ENCODE measurements at regions not wholly inside any gene's neighbourhood (a gene's known extent, or its start where the extent isn't known, plus 50 kb on each side); places are given as distances from the start of the nearest gene placed in this dataset.

DNA sequence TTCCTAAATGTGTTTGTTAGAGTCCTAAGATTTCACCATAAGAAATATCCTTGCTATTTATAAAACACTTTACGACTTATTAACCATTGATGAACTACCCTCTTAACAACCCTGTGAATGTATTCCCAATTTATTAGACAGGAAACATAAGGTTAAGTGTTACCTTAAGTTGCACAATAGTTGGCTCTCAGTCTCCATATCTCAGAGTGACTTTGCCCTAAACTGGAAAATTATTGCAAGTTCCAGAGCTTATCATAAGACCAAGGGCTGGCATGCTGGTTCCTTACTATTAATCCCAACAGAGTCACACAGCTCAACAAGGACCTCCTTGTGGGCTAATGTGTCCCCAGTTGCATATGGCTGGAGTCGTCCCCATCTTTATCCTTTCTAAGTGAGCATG lies 165.8 kb downstream of the INSIG2 start:
- in situ Hi-C loops (cut with HindIII; ENCODE audit: low sequenced_read_pairs), result no loop called here

DNA sequence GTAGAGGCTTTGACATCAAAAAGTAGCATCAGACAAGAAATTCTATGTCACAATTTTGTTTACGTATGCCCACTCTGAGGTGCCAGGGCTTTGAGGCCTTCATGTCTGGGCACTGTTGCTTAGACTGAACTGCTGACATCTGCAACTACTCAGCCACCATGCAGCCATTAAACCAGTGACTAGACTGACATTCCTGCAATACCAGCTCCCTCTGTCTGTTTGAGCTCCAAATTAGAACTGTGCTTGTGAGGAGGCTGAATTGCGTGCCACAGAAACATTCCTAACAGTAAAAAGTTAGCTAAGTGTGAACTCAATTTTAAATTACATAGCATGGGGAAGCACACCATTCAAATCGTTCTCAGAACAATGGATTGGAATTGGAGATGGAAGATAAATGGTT lies 163.2 kb downstream of the INSIG2 start:
- in situ Hi-C loops (cut with HindIII; ENCODE audit: low sequenced_read_pairs), result no loop called here

DNA sequence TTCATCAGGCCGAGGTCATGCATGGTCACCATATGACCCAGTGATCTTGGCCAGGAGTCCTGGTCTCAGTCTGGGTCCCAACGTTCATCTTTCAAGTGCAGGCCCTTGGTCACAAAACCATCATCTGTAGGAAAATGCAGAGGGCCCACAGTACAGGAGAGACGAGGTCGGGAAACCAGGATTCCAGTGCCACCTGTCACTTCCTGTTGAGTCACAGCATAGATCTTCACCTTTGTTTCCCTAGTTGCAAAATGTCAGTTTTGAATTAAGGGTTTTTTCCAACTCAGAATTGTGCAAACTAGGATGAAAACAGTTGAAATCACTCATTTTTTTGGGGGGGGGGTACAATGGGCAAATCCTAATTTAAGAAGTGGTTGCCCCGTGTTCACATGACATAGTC lies 162.2 kb downstream of the INSIG2 start:
- in situ Hi-C loops (cut with HindIII; ENCODE audit: low sequenced_read_pairs), result no loop called here

DNA sequence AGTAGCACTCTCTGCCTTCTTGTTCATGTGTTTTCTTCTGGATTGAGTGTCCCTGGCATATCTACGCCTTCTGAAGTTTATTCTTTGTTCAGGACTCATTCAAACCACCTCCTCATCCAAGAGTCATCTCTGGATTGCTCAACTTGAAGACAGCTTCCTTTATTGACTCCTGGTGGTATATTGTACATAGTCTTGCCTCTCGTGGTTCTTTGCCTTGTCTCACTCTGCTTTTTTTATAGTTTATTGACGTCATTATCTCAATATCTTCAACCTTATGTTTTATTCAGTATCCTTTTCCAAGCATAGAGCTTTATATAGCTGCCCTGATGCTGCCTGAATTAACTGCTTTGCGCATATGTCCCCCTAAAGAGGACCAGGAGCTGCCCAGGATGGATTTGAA lies 161.7 kb downstream of the INSIG2 start:
- in situ Hi-C loops (cut with HindIII; ENCODE audit: low sequenced_read_pairs), result no loop called here

DNA sequence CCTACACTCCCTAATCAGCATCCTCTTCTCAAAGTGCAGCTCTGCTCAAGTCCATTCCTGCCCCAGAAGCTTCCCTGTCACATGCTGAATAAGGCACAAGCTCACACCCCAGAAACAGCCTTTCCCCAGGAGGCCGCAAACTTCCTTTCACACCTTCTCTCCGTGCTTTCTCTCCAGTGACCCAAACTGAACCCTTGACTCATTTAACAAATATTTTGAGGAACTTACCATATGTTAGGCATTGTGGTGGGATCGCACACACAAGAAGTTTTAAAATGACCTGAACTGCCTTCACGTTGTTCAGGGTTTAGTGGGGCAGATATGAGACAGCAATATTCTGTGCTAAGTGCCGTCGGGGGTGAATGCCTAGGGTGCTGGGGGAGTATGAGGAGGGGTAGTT lies 161.3 kb downstream of the INSIG2 start:
- in situ Hi-C loops (cut with HindIII; ENCODE audit: low sequenced_read_pairs), result no loop called here

DNA sequence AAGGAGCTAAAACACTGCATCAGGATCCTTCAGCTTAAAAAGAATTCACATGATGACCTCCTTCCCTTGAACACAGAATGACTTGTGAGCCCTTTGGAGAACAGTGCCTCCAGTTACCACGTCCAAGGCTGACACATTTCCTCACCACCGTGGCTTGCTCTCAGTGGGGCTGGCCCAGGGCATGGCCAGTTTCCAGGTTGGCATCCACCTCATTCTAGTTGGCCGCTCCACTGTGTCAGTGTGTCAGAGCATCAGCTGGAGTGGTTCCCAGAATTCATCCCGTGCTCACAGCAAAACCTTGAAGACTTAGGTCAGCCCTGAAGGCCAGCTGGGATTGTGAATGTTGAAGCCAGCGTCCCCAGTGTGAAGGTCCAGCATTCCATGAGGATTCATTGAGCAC lies 158.5 kb downstream of the INSIG2 start:
- in situ Hi-C loops (cut with HindIII; ENCODE audit: low sequenced_read_pairs), result no loop called here

DNA sequence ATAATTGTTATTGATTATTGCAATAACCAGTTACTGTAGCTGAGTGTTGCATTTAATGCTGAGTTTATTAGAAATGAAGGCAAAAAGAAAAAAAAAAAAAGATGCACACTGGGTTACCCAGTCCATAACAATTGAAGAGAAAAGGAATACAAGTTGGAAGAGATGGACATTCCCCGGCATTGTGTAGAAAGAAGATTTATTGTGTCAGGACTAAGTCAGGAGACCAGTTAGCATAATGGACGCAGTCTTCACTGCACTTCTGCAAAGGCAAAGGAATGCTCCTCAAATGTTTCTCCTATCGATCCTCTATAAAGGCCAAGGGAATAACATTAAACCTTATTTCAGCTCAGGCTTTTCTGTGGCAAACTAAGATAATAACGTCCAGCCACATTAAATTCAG lies 157.8 kb downstream of the INSIG2 start:
- in situ Hi-C loops (cut with HindIII; ENCODE audit: low sequenced_read_pairs), result no loop called here

DNA sequence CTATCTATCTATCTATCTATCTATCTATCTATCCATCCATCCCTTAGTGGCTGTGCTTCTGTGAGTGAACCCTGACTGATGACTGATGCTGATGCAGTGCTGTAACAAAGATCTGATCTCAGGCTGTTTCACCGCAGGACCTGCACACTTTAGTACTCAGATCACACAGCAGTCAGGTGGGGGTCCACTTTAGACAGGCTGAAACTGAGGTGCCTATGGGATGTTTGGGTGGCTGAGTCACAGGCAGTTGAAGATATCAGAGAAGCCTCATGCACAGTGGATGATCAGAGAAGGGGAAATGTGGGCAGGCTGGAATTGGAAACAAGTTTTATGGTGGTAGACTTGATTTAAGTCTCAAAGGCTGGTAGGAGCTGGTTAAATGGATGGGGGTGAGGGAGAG lies 156.4 kb downstream of the INSIG2 start:
- in situ Hi-C loops (cut with HindIII; ENCODE audit: low sequenced_read_pairs), result no loop called here

DNA sequence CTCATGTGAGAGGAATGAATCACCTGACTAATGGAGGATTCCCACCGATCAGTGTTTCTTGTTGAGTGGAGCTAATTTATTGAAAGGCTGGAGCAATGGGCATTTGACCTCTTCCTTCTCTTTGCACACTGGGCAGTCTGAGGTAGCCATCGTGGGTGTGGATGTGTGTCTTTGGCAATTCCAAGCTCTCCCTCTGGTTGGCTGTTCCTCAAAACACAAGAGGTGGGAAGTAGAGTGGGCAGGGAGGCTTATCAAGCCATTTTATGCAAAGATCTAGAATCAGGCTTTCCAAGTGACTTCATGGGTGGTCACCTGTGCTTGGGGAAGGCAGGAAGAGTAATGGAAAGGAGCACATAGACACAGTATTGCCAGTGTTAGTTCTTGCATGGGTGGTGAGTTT lies 154.8 kb downstream of the INSIG2 start:
- in situ Hi-C loops (cut with HindIII; ENCODE audit: low sequenced_read_pairs), result no loop called here

DNA sequence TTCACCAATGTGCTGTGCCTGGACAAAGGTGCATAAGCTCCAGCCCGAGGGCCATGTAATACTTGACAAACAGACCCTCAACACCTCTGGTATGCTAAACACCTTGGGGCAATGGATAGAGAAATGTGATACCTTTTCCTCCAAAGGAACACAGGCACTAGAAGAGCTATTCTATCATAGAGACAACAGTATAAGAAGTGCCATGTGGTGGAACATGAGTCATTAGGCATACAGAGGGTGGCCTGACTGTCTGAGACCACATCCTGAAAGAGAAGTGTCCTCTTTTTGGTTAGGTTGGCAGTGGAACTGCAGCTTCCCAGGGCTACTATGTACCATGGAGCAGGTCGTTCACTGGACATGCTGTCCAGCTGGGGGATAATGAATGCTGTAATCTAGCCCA lies 153.9 kb downstream of the INSIG2 start:
- in situ Hi-C loops (cut with HindIII; ENCODE audit: low sequenced_read_pairs), result no loop called here

DNA sequence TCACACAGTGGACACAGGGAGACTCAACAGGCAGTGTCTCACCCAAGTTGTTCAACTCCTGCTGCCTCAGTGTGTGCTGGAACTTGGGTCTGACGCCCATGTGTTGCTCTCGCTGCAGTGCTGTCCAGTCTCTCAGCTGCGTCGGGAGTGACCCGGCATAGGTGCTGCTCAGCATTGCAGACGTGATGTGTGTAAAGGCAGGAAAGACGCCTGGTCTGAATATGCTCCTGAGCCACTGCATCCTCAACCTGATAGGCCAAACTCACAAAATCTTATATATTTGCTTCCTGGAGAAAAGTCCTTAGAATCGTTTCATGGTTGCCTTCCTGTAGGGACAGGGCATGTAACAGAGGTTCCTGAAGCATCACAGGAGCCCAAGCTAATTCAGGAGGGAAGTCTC lies 152.9 kb downstream of the INSIG2 start:
- in situ Hi-C loops (cut with HindIII; ENCODE audit: low sequenced_read_pairs), result no loop called here

DNA sequence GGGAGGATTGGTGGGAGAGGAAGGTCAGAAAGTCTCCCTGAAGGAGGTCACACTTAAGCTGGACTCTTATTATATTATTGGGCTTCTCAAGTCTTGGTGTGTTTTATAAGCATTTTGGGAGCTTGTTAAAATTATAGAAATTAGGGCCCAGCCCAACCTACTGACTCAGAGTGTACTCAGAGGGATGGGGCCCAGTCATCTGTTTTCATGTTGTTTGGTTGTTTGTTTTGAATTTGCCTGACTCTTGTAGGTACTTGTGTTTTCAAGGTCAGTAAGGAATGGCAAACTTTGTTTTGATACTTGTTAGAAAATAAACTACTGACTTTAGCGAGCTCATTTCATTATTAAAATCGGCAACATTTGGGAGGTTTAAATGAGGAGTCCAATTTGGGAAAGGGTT lies 152.0 kb downstream of the INSIG2 start:
- in situ Hi-C loops (cut with HindIII; ENCODE audit: low sequenced_read_pairs), result no loop called here

DNA sequence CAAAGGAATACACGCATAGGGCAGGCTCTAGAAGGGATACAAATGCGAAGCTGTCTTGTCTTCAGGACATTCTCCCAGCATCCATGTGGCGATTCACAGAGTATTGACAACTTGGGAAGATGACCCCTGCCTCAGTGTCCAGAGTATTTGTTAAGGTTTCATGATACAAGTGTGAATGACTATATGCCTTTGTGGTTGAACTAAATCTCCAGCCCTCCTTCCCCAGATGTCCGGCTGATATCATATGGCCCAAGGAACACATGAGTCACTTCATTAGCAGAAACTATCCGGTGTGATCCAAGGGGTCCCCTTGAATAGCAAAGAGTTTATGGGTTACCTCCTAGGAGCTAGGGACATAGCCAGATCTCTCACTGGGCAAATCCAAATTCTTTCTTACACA lies 151.0 kb downstream of the INSIG2 start:
- in situ Hi-C loops (cut with HindIII; ENCODE audit: low sequenced_read_pairs), result no loop called here

DNA sequence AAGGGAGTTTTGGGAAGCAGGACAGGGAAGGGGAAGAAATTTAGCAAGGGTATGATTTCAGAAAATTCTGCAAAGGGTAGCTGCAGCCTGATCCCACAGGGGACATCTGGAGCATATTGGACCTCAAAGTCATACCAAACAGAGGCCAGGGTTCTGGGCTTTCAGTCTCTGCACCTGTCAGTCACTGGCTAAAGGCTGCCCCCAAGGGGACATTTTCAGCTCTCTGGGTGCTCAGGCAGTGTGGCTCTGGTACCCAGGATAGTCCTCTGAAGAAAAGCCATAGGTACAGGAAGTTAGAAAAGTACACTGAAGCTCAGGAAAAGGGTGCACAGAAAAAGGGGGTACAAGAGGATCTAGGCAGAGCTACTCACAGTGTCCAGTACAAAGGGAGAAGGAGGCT lies 149.2 kb downstream of the INSIG2 start:
- in situ Hi-C loops (cut with HindIII; ENCODE audit: low sequenced_read_pairs), result no loop called here

DNA sequence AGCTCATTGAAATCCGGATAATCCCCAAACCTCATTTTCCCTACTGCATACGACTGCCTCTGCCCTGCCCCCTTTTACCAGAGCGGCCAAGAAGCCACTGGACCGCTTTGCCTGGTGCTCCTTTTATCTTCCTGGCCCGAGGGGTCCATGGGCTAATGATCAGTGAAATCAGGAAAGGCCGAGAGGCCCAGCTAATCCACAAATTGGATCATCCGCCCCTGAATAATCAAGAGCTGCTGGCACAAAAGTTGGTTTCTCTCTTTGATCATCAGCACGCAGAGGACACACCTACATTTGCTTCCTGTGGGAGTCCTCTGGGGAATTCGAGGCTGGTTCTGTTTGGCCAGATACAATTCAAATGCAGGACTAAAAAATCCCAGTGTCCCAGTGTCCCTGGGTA lies 144.5 kb downstream of the INSIG2 start:
- in situ Hi-C loops (cut with HindIII; ENCODE audit: low sequenced_read_pairs), result no loop called here

DNA sequence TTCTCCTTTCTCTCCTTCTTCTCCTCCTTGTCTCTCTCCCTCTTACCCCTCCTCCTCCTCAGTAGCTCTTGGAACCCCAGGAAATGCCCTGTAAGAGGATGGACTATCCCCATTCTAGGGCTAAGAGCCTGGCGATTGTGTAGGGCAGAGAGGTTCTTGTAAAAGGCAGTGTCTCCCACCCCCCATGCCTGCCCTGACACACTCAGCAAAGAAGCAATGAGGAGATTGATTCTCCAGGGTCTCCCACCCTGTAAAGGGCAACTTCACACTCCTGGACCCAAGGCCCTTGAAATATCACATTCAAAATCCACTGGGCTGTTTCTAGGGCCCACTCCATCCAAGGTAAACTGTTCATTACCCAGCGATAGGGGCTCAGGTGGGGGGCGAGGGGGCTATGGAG lies 144.1 kb downstream of the INSIG2 start:
- in situ Hi-C loops (cut with HindIII; ENCODE audit: low sequenced_read_pairs), result no loop called here

DNA sequence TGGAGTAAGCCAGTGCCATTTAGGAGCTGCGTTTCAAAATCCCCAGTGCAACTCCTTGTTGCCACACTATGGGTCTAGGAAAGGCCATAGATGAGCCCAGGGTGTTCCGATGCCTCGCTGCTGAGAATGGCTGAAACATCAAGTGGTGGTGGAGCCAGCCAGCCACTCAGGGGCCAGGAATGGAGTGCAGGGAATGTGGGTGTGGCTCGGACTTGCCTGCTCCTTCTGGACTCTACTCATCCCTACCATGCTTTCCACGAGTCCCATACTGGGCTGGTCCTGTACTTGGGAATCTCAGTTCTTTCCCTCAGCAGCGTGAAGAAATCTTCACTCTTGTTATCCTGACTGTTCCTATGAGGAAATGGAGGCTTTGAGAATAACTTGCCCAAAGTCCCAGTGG lies 143.5 kb downstream of the INSIG2 start:
- in situ Hi-C loops (cut with HindIII; ENCODE audit: low sequenced_read_pairs), result no loop called here

DNA sequence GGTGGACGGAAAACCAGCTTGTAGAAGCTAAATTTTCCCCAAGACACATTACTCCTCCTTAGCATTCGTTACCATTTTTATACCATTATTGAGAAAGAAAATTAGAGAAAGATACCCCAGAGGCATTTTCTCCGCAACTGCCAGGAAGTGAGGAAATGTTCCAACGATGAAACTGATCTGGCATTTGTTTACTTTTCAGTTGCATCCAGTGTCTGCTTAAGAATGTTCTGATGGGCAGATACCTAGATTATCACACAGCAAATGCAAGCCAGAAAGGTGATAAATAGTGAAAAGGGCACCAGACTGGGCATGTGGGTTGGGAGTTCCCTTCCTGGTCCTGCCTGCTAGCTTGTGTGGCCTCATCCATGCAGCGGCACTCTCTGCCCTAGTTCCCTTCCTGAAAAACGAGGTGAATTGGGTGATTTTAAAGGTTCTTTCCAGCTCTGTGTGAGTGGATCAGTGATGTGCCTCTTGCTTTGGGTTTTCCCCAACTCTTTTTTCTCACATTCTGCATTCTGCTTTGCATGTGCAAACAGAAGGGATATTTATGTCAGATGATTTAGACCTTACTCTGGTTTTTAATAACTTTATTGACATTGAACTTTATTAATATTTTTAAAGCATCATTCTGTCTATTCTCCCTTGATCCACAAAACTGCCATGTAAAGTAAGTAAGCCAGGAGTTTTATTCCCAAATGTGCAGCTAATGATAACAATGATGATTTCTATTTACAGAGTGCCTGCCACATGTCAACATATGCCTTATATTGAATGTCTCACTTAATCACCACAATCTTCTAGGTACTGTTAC lies 139.6 kb downstream of the INSIG2 start:
- in situ Hi-C loops (cut with HindIII; ENCODE audit: low sequenced_read_pairs), result loop anchor here (10.0 kb wide), 1 partner anchor 637 kb away; no protein-coding TSS in a partner anchor

DNA sequence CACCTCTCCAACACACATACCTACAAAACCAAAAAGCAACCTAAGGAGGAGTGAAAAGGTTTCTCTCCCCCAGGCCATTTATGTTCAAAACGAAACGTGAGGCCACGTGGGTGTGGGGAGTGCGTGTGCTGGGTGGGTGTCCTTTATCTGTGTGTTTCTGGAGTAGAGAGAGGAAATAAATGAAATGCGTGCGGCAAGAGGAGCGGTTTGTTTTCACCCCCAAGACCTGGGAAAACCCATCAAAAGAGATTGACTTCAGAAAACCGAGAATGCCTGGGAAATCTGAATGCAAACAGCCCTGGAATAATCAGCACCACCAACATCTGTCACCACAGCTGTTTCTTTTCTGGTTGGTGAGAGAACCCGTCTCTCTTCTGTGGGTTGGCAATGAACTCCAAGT lies 137.4 kb downstream of the INSIG2 start:
- in situ Hi-C loops (cut with HindIII; ENCODE audit: low sequenced_read_pairs), result loop anchor here (10.0 kb wide), 1 partner anchor 639 kb away; no protein-coding TSS in a partner anchor

DNA sequence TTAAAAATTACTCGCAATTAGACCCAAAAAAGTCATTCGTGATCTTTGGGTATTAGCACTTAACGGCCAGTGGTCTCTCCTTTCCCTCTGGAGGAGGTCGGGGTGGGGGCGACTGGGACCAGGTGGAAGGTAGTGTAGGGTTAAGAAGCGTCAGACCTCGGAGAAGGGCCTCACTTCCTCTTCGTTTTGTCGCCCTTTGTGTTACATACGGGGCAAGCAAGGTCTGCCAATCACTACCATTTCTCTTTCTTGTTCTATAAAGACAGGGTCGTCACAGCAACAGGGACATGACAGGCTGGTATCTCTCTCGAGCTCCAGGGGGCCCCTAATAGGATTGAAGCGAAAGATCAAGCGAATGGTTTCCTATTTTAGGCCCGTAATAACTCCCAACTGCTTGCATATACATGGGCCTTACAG lies 136.6 kb downstream of the INSIG2 start:
- in situ Hi-C loops (cut with HindIII; ENCODE audit: low sequenced_read_pairs), result loop anchor here (10.0 kb wide), 1 partner anchor 640 kb away; no protein-coding TSS in a partner anchor

DNA sequence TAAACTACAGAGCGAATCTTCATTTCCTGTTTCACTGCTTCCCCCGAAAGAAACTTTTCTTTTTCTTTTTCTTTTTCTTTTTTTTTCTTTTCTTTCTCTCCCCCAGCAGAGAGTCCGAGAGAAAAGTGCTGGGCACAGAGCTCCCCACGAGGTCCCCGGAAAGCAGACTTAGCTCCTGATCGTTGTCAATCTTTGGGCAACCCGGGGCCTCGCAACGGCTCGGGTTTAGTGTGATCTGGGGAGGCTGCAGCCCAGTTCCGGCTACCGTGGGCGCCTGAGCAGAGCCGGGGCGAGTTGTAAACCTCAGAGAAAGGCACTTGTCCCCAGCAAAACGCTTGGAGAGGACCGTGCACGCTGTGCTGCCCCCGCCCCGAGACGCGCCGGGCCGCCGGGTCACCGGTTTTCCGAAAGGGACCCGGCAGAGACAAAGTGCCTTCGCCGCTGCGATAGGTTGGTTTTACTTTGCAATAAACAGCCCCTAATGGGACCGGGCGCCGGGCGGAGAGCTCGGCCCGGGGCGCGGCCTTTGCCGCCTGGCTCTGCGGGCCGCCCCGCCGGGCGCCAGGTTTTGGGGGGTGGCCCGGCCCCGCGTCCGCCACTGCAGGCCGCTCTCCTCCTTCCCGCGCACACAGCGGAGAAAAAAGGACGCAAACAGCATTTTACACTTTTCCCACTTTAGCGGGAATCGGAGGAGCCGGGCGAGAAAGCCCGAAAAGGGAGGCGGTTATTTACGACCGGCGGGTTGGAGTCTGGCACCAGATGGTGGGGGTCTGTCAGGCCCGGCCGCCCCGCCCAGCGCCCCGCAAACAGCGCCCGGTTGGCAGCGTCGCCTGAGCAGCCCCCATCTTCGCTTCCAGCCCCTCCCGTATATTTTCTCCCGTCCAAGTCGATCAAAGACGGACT lies 136.0 kb downstream of the INSIG2 start:
- in situ Hi-C loops (cut with HindIII; ENCODE audit: low sequenced_read_pairs), result loop anchor here (10.0 kb wide), 1 partner anchor 641 kb away; no protein-coding TSS in a partner anchor

DNA sequence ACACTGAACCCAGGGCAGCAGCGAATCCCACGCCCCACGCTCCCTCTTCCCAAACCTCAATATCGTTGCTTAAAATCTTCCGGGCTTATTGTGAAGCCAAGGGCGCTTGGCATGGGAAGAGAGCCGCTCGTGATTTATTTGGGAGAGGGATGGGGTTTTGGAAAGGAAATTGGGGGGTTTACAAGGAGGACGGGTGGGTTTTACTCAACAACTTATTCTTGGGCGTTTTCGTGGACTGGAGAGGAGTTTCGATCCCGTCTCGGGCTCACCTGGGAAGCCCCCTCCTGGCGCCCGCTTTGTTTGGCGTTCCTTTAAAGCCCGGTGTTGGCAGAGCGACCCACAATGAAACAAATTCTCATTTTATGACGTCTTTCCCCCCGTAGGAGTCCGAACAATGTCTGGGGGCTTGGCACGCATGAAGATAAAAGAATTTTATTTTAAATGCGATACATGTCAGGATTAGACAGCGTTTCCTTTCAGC lies 135.3 kb downstream of the INSIG2 start:
- in situ Hi-C loops (cut with HindIII; ENCODE audit: low sequenced_read_pairs), result loop anchor here (10.0 kb wide), 1 partner anchor 641 kb away; no protein-coding TSS in a partner anchor

Data from DLD1 (cell line).